NCI-H69 (cell line): ENCODE measurements at regions not wholly inside any gene's neighbourhood (a gene's known extent, or its start where the extent isn't known, plus 50 kb on each side); places are given as distances from the start of the nearest gene placed in this dataset.
"Not testable (repeated sequence)": the region's sequence is repeated elsewhere in the genome, so short reads cannot be mapped to it uniquely, and the experiment has no call there.

Source experiments
- DNase-seq: peaks from one replicate; lab custom pipeline; 2025; lab: John Stamatoyannopoulos, UW

DNA sequence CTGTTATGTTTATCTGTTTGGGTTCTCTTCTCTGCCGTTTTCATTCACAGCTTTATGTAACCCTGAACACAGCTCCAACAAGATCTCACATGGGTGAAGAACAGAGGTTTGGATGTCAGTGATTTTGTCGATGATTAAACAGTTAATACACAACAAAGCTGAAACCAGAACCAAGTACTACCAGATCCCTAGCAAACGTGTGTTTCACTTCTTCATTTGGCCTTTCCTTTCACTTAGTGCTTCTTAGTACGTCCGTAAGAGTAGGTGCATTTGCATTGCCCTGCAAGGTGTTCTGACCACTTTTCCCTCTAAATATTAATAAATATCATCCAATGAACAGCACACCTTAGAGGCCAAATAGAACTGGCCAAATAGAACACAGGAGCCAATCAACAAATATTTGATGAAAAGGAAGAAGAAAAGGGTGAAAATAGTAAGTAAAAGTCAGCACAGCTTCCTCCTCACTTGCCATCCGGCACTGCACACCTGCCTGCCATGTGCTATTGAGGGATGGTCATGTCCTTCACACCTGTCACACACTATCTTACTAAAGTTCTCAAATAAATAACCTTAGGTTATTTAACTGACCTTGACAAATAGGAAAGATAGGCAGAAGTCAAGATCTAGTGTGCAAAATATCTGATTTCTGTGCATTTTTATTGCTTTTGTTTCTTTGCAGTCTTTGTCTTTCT, 252.6 kb upstream of the ANKRD30A start:
- no peak for DNase-seq

DNA sequence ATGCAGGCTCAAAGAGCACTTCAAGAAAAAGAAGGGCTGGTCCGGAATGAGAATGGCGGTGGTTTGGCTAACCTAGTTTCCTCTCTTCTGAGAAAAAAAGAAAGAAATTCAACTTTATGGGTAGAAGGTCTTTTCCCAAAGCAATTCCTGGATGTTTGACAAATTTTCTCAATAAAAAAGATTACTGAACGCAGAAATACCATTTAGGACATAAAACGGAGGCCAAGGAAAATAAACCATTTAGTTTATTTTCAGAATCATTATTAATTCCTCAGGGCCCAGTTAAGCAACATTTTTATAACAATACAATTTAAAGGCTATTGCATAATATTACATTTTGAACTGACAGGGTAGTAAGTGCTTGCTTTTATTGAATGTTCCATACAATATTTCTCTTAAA, 284.6 kb upstream of the ANKRD30A start:
- no peak for DNase-seq

DNA sequence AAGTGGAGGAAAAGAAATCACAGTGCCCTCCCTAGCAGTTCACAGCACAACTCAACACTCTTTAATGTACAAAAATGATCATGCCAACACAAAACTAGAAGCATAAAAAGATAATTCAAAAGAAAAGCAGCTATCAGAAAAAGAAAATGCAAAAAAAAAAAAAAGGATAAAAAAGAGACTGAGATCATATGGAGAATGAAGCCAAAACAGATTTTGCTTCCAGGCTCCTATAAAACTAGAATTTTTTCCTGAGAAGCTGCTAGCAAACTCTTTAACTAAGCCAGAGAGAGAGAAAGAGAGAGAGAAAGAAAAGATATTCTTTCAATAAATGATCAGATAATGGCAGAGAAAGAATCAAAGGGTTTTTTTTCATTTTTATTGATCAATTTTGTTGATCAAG, 288.0 kb upstream of the ANKRD30A start:
- no peak for DNase-seq

DNA sequence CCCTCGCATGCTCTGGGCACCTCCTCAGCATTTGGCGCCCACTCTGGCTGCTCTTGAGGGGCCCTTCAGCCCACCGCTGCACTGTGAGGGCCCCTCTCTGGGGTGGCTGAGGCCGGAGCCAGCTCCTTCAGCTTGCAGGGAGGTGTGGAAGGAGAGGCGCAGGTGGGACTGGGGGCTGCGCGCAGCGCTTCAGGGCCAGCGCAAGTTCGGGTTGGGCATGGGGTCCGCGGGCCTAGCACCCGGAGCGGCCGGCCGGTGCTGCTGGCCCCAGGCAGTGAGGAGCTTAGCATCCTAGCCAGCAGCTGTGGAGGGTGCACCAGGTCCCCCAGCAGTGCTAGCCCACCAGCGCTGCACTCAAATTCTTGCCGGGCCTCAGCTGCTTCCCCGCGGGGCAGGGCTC, 305.6 kb upstream of the ANKRD30A start:
- DNase-seq = no peak

- DNase-seq = no peak
Measured at GRCh38 chr10:36817898-36818297, 307.5 kb upstream of the ANKRD30A start.

DNA sequence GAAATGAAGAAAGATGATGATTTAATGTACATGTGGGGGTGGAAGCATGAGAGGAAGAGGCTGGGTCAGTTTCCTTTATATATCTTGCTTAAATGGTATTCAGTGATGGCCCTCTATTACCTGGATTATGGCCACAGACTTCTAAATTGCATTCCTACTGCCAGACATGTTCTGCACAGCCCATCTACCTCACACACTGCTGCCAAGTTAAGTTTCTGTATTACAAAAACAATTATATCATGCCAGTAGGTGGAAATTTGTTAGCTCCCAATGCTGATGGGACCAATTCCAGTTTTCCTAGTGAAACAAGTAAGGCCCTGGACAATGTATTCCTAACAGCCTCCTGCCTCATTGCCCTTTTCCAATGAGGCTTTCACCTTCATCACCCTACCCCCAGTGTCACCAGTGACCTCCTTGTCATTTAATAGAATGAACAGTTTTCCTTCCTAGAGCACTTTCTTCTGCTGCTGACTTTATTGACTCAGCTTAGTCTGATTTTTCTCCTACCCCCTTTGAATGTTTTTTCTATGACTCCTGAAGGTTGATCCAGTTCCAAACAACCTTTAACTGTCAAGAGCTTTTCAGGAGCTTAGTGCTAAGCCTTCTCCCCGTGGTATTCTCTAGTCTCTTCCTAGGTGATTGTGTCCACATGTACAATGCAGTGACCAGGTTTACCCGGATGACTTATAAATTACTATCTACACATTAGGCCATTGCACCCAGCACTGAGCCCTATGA, 316.6 kb upstream of the ANKRD30A start:
- DNase-seq = no peak

- DNase-seq = no peak
Measured at GRCh38 chr10:36803229-36803628, 322.2 kb upstream of the ANKRD30A start.

DNA sequence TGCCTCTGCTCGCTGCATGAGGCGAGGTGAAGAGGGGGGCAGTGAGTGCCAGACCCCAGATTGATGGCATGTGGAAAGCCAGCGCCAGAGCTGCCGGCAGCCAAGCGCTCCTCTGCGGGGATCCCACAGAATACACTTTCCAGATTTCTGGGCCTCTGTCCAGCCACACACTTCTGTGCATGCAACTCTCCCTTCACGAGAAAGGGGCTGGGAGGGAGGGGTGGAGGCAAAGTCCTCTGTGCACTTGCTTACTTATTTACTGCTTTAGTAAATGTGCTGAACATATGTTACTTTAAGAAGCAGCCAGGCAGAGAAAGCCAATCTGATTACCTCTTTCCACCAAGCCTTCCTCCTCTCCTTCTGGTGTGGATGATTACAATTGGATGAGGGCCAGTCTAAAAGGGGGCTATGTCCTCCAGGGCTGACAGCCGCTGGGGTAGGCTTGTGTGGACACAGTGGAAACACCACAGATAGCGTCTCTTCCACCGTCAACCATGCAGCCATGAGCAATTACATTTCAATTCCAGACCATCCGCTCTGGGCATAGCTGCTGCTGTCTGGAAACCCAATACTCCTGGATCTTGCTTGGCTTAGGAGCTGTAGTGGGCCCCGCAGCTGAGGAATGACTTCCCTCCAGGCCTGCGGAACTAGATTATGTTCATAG, 322.8 kb upstream of the ANKRD30A start:
- DNase-seq = no peak

- DNase-seq = no peak
Measured at GRCh38 chr10:36801660-36802059, 323.7 kb upstream of the ANKRD30A start.

GRCh38 chr10:36794981-36795380, 330.4 kb upstream of the ANKRD30A start:
- no peak for DNase-seq

DNA sequence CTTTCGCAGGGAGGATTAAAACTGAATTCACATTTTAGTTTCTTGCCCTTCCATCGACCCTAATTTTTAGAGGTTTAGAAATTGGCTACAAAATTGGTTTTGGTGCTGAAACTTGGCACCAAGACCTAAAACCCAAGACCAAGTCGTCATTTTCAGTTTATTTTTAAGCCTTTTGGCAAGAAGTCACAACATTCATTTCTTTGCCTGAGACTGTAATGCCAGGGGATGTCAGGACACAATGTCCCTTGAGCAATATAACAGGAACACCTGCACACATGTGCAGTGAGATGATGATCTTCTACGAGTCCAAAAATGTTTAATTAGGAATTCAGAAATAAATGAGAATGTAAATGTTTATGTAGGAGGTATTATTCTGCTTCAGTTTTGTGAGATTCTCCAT, 335.4 kb upstream of the ANKRD30A start:
- DNase-seq = no peak

DNA sequence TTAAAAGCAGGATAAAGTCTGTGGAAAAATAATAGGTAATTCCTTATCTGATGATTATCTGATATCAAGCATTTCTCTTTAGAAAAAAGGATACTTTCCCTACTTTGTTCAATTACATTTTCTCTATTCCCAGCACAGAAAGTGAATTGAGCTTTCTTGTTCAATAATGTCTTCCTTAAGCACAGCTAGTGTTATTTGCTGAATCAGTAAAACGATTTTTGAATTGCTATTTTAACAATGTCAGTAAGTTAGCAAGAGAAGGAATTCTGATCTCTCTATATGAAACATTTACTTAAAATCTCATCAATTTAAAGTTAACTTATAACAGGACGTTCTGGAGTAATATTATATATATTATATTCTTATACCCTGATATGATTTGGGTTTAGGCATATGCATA, 337.2 kb upstream of the ANKRD30A start:
- no peak for DNase-seq

DNA sequence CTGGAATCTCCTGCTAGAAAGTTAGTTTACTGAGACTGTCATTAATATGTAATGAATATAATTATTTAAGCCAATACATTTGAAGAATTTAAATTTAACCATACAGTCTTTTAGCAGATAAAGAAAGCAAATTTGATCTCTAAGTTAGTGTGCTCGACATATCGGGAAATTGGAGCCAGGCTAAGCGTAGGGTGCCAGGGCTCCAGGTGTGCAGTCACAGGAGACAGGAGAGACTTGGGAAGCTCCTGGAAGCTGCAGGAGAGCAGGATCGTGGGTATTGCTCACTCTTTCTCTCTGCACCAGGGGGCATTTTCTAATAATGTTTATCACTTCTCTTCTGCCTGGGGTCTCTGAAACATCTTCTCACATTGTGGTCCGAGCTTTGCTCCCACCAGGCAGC, 342.0 kb upstream of the ANKRD30A start:
- no peak for DNase-seq

DNA sequence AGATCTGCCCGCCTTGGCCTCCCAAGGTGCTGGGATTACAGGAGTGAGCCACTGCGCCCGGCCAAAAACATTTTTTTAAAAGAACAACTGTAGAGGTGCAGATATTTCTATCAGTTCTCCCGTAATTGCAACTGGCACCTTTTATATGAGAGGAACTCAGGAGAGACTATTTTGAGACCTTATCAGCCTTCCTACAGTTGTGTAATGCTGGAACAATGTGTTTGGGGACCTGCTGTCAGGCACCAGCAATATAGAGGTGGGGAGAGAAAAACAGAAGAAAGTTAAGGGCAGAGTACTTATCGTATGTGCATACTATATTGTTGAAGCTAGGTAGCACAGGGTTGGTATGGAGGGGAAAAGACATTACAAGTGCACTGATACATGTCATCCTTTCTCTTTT, 343.8 kb upstream of the ANKRD30A start:
- no peak for DNase-seq

- DNase-seq = no peak
Measured at GRCh38 chr10:36780158-36780557, 345.2 kb upstream of the ANKRD30A start.

DNA sequence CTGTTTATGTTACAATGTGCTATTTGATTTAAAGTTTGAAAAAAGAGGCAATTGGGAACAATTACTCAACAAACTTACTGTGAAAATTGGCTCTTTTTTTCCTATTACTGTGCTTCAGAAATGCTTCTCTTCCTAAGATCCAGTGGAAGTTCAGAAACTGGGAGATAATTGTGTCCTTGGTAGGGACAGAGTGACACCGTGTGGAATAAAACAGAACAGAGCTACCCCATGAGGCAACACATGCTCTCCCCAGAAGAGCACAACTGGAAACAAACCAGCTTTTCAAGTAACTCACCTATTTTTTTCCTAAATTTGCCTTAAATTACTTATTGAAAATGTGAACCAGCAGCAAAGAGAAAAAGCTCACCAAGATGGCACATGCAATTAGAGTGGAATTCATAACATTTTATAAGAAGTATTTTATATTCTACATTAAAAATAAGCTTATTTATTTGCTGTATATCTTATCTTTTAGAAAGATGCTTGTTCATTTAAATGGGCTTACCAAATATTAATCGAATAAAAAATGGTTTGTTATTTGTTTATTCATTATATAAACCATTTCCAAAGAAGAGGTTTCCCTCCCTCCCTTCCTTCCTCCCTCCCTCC, 346.1 kb upstream of the ANKRD30A start:
- DNase-seq = peak; percentile 1

GRCh38 chr10:36778651-36779050, 346.7 kb upstream of the ANKRD30A start:
- no peak for DNase-seq

DNA sequence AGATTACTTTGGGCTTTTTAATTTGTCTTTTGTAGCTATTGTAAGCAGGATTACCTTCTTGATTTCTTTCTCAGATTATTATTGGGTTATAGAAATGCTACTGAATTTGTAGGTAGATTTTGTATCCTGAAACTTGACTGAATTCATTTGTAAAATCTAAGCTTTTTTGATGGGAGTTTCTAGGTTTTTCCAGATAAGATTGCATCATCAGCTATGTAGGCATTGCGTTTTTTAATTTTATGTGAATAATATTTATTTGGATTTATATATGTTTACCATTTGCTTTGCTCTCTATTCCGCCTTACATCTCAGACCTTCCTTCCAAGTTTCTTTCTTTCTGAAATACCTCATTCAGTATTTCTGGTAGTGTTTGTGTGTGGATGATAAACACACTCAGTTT, 351.7 kb upstream of the ANKRD30A start:
- DNase-seq = no peak

DNA sequence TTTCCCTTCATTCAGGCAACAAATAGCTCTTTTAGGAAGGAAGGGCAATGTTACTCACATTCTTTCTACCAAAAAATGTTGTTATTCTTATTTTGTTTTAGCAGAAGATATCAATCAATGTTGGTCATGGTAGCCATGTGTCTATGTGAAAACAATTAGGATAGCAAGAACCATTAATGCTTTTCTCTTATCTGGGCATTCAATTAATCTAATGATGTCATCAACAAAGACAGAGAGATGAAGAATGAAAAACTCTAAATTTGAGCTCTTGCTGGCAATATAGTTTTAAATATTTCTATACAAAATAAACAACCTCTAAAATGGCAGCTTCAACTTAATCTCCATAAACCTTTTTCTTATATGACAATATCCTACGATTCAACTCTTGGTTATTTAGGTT, 353.7 kb upstream of the ANKRD30A start:
- no peak for DNase-seq

- not testable (repeated sequence) for DNase-seq
Measured at GRCh38 chr10:36769741-36770140, 355.7 kb upstream of the ANKRD30A start.

DNA sequence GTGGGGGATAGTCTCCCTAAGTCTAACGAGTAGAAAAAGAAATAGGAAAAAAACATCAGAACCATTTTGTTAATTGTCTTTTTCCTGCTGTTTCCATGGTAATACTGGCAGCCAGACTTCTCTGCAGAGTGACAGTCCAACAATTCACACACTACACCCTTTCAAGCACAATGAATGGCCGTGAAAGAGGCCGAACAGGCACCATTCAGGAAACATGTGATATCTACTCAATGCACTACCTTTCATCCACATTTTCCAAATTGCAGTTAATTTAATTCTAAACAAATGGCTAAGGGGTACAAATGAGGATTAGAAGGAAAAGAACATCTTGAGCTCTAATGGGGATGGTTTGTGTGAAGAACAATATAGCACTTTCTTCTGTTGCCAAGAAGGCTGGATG, 358.5 kb upstream of the ANKRD30A start:
- no peak for DNase-seq

DNA sequence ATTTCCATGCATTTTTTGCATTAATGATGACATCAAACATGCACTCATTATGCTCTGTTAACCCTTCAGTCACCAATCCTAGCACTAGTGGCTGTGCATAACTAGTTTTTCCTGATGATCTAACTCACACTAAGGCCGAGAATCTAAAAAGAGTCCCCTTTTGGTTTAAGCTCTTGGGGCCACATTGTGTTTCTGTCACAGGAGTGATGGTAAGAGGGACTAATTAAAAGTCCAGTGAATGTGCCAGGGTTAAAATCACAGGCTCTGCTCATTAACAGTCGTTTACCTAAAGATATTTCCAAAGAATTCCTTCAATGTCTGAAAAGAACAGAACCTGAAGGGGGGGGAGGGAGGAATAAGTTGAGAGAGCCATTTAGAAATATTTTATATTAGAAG, 359.0 kb upstream of the ANKRD30A start:
- no peak for DNase-seq
